ENCODE measurements at regions not wholly inside any gene's neighbourhood (a gene's known extent, or its start where the extent isn't known, plus 50 kb on each side); places are given as distances from the start of the nearest gene placed in this dataset.

DNA sequence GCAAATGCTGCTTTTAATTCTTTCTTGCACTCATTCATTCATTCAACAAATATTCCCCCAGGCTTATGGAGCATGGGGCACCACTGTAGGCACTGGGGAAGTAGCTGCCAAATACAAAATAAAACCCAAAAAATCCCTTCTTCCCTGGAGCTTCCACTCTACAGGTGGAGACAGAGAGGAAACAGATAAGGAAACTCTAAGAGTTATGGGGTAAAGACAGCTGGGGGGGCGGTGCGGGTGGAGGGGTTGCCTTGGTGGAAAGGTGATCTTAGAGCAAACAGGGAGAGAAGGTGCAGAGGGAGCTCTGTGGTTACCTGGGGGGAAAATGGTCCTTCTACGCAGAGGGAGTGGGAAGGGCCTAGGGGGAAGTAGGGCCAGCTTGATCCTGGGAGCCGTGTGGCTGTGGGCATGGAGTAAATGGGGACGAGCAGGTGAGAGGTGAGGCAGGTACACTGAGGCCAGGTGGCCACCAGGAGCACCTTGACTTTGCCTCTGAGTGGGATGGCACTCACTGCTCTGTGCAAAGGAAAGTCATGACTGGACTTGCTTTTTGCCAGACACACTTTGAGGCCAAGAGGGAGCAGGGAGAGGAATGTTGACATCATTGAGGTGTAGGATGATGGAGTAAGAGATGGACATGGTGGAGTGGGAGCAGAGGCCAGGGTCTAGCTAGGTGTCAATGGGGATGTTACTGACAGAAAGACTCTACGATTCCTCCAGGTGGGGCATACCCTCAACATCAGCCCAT lies 152.0 kb downstream of the ETS2 start:
- Mint-ChIP-seq H3K9me3 (no peaks in the 10 kb centered on the region), H3K4me3 (no peak overlapping the region), H3K27ac (no peak overlapping the region), H3K4me1 (no peaks in the 10 kb centered on the region), H3K27me3 (ENCODE audit: low read depth in 2 of 2) (peaks cover 0 to 16% of the 10 kb centered on the region in 2 donors), H3K36me3 (no peaks in the 10 kb centered on the region)
- 68% methylated on average over 6 of the region's 6 CpGs for WGBS (ENCODE audit: insufficient coverage)
- no peaks in the 10 kb centered on the region for H3K27me3 ChIP-seq (ENCODE audit: control insufficient read depth, insufficient read depth, low read length)
- no peak overlapping the region for H3K4me3 ChIP-seq (ENCODE audit: low read length)
- H3K4me1 ChIP-seq (ENCODE audit: control insufficient read depth, insufficient read depth, low read length), result no peaks in the 10 kb centered on the region
- H3K9me3 ChIP-seq (ENCODE audit: control insufficient read depth, insufficient read depth, low read length), result no peaks in the 10 kb centered on the region
- H3K27ac ChIP-seq (ENCODE audit: low read length), result no peak overlapping the region
- no peak for DNase-seq
- intact Hi-C loops (cut with micrococcal nuclease), result no loop called here
- no peak for ATAC-seq
- no peaks in the 10 kb centered on the region for H3K36me3 ChIP-seq (ENCODE audit: control insufficient read depth, insufficient read depth, low read length)
- TF ChIP-seq, protein P1, sequence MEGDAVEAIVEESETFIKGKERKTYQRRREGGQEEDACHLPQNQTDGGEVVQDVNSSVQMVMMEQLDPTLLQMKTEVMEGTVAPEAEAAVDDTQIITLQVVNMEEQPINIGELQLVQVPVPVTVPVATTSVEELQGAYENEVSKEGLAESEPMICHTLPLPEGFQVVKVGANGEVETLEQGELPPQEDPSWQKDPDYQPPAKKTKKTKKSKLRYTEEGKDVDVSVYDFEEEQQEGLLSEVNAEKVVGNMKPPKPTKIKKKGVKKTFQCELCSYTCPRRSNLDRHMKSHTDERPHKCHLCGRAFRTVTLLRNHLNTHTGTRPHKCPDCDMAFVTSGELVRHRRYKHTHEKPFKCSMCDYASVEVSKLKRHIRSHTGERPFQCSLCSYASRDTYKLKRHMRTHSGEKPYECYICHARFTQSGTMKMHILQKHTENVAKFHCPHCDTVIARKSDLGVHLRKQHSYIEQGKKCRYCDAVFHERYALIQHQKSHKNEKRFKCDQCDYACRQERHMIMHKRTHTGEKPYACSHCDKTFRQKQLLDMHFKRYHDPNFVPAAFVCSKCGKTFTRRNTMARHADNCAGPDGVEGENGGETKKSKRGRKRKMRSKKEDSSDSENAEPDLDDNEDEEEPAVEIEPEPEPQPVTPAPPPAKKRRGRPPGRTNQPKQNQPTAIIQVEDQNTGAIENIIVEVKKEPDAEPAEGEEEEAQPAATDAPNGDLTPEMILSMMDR (IDR thresholded peaks at IDR 0.05), result no peak

DNA sequence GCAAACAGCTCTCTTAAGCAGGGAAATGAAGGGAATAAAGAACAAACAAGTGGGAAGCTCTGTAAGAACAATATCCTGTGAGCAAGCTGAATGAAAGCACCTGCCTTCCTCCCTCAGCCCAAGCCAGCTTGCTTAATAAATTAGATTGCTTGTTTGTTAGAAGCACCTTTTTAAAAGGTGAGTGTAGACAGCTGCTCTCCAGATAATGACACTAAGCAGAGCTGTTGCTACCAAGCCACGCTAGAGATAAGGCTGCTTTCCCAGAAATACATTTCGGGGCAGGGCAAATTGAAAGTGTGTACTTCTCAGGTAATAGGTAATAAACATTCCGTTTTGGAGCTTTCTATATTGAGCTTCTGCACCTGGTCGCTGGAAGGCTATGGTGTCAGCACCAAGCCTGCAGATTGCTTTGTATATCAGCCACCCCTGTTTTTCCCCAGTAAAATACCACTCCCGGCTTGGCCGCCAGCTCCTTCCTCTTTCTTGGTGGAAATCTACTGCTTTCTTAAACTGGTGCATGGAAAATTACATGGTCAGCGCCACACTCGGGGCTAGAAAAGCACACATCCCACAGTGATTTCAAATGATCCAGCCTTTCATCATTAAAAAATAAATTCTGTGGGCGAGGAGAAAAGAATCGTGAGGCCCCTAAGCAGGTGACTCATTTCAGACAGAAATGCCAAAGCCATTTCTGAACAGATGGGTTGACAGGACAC lies 151.3 kb downstream of the ETS2 start:
- TF ChIP-seq, protein P1 (IDR thresholded peaks at IDR 0.05), result no peak
- ATAC-seq, result no peak
- H3K9me3 ChIP-seq (ENCODE audit: control insufficient read depth, insufficient read depth, low read length), result no peaks in the 10 kb centered on the region
- H3K27ac Mint-ChIP-seq, result no peak overlapping the region
- 87% methylated on average over 10 of the region's 10 CpGs for WGBS (ENCODE audit: insufficient coverage)
- intact Hi-C loops (cut with micrococcal nuclease), result no loop called here
- H3K4me3 ChIP-seq (ENCODE audit: low read length), result no peak overlapping the region
- H3K4me1 ChIP-seq (ENCODE audit: control insufficient read depth, insufficient read depth, low read length), result no peaks in the 10 kb centered on the region
- peaks cover 0 to 18% of the 10 kb centered on the region in 2 donors for H3K27me3 Mint-ChIP-seq (ENCODE audit: low read depth in 2 of 2)
- H3K27ac ChIP-seq (ENCODE audit: low read length), result no peak overlapping the region
- no peak overlapping the region for H3K4me3 Mint-ChIP-seq
- no peaks in the 10 kb centered on the region for H3K36me3 Mint-ChIP-seq
- DNase-seq, result no peak
- no peaks in the 10 kb centered on the region for H3K27me3 ChIP-seq (ENCODE audit: control insufficient read depth, insufficient read depth, low read length)
- H3K36me3 ChIP-seq (ENCODE audit: control insufficient read depth, insufficient read depth, low read length), result no peaks in the 10 kb centered on the region
- no peaks in the 10 kb centered on the region for H3K4me1 Mint-ChIP-seq
- no peaks in the 10 kb centered on the region for H3K9me3 Mint-ChIP-seq

DNA sequence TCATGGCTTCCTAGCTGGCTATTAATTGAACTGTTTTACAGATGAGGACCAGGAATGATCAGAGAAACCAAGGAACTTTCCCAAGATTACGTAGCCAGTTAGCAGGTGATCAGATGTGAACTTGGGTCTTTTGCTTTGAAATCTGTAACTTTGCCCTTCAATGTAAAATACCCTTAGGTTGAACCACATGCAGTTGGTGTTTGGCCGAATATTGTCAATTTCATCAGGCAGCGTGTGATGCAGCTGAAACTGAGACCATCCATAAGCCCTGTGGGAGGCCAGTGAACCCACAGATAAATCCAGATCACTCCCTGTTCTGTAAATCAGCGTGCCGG lies 150.8 kb downstream of the ETS2 start:
- no peak overlapping the region for H3K27ac Mint-ChIP-seq
- H3K4me3 Mint-ChIP-seq, result no peak overlapping the region
- no peaks in the 10 kb centered on the region for H3K9me3 ChIP-seq (ENCODE audit: control insufficient read depth, insufficient read depth, low read length)
- peaks cover 0 to 17% of the 10 kb centered on the region in 2 donors for H3K27me3 Mint-ChIP-seq (ENCODE audit: low read depth in 2 of 2)
- TF ChIP-seq, protein P1 (IDR thresholded peaks at IDR 0.05), result no peak
- ATAC-seq (no peak), DNase-seq (no peak)
- H3K9me3 Mint-ChIP-seq, result no peaks in the 10 kb centered on the region
- no peaks in the 10 kb centered on the region for H3K27me3 ChIP-seq (ENCODE audit: control insufficient read depth, insufficient read depth, low read length)
- no peaks in the 10 kb centered on the region for H3K4me1 ChIP-seq (ENCODE audit: control insufficient read depth, insufficient read depth, low read length)
- H3K4me1 Mint-ChIP-seq, result no peaks in the 10 kb centered on the region
- no peaks in the 10 kb centered on the region for H3K36me3 Mint-ChIP-seq
- H3K27ac ChIP-seq (ENCODE audit: low read length), result no peak overlapping the region
- 86% methylated on average over 5 of the region's 5 CpGs for WGBS (ENCODE audit: insufficient coverage)
- no peak overlapping the region for H3K4me3 ChIP-seq (ENCODE audit: low read length)
- no peaks in the 10 kb centered on the region for H3K36me3 ChIP-seq (ENCODE audit: control insufficient read depth, insufficient read depth, low read length)
- intact Hi-C loops (cut with micrococcal nuclease), result no loop called here
